ENCODE measurements at regions not wholly inside any gene's neighbourhood (a gene's known extent, or its start where the extent isn't known, plus 50 kb on each side); places are given as distances from the start of the nearest gene placed in this dataset.

DNA sequence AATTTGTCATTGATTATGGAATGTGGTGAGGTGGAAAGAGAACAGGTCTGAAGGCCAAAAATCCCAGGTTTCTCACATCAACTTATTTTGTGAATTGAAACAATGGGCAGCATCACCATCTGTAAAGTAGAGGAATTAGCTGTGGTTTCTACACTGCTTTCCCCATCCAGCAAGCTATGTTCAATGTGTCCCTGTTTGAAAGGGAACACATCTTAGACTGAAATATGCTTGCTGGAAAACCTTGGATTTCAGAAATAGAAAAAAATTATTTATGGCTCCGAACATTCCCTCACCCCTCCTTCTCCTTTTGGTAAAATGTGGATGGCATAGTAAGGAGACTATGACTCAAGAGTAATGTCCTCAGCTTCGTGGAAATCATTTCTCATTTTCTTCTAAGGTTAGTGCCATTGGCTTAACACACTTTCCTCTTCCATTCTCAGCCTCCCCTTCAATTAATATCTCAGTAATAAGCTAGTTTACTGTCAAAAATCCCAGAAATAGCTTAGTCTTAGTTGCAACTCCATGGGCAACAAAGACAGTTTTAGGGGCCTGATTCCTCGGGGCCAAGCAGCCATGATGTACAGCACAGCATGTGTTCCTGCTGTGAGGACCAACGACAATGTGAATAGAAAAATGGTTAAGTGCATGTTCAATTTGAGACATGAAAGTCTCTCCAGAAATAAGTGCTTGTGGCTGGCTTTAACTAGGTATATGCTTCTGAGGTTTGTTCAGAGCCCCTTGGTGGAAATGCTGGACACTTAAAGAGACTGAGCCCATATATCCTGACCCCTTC lies 205.8 kb upstream of the SLC38A2 start:
- peaks cover 6% of the 10 kb centered on the region for H3K4me1 ChIP-seq
- no peak for TF ChIP-seq POLR2A (IDR thresholded peaks at IDR 0.05)
- TF ChIP-seq, protein P1, sequence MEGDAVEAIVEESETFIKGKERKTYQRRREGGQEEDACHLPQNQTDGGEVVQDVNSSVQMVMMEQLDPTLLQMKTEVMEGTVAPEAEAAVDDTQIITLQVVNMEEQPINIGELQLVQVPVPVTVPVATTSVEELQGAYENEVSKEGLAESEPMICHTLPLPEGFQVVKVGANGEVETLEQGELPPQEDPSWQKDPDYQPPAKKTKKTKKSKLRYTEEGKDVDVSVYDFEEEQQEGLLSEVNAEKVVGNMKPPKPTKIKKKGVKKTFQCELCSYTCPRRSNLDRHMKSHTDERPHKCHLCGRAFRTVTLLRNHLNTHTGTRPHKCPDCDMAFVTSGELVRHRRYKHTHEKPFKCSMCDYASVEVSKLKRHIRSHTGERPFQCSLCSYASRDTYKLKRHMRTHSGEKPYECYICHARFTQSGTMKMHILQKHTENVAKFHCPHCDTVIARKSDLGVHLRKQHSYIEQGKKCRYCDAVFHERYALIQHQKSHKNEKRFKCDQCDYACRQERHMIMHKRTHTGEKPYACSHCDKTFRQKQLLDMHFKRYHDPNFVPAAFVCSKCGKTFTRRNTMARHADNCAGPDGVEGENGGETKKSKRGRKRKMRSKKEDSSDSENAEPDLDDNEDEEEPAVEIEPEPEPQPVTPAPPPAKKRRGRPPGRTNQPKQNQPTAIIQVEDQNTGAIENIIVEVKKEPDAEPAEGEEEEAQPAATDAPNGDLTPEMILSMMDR (IDR thresholded peaks at IDR 0.05): no peak
- no peaks in the 10 kb centered on the region for H3K27me3 ChIP-seq
- no peak overlapping the region for H3K27ac ChIP-seq
- intact Hi-C loops (cut with DNase I): no loop called here
- no peak overlapping the region for H3K4me3 ChIP-seq
- 89 to 93% methylated on average over 4 of the region's 4 CpGs for WGBS, 2 donors
- no peak for DNase-seq
- ATAC-seq: no peak
- H3K9me3 ChIP-seq: no peaks in the 10 kb centered on the region
- H3K36me3 ChIP-seq (replicated peaks in 1 of 2; ENCODE audit: insufficient read depth in 1 of 2, low read depth in 2 of 2): no peaks in the 10 kb centered on the region

DNA sequence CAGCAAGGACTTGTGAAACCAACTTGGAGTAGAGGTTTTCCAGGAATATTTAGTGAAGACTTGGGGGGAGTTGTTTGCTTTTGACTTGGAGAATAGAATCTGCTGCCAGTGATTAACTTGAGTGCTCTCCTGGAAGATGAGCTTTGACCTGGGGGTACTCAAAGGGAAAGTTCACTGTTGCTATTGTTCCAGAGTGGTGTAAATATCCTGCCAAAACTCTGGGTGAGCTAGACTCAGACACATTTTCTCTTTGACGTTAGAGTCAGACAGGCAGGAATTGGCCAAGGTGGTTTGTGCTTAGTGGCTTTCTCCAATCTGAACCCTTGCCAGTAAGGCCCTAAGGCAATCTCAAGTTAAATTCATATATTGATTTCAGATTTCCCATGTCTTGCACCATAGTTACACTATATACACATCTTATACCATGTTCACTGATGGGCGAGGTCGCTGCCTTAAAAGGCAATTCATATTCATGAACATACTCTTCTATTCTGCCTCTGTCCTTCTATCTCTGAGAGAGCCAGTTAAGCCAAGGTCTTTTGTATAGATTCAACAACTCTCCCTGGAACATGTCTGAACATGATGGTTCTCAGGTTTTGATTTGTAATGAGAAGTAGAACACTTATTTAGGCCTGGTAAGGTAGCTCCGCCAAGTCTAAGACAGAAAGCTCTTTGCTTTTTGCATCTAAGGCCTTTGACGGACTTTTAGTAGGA lies 204.6 kb upstream of the SLC38A2 start:
- Histone ChIP-seq H3K4me3 (no peak overlapping the region), H3K27me3 (no peaks in the 10 kb centered on the region), H3K9me3 (no peaks in the 10 kb centered on the region), H3K27ac (no peak overlapping the region), H3K36me3 (replicated peaks in 1 of 2; ENCODE audit: insufficient read depth in 1 of 2, low read depth in 2 of 2) (no peaks in the 10 kb centered on the region), H3K4me1 (peaks cover 6% of the 10 kb centered on the region)
- DNase-seq: no peak
- 91 to 100% methylated on average over 5 of the region's 5 CpGs for WGBS, 2 donors
- TF ChIP-seq POLR2A (IDR thresholded peaks at IDR 0.05): no peak
- TF ChIP-seq, protein P1 (IDR thresholded peaks at IDR 0.05): no peak
- ATAC-seq: no peak
- intact Hi-C loops (cut with DNase I): no loop called here

DNA sequence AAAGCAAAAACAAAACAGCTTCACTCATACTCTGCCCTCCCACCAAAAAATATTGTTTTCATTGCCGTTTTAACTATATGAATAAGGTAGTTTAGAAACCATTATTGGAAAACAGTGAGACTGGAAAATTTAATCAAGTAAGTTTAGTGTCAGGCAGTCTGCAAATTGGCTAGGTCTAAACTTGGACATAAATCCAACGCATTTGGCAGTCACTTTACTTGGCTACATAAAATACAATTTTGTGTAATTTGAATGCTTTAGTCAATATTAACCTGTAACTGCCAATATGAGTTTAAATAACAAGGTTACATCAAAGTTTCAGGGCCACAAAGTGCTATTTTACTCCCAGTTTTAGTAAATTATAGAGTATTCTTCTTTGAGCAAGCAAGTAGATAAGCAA lies 202.3 kb upstream of the SLC38A2 start:
- 37 to 48% methylated on average over 2 of the region's 2 CpGs for WGBS, 2 donors
- DNase-seq: no peak
- ATAC-seq: no peak
- Histone ChIP-seq H3K27me3 (no peaks in the 10 kb centered on the region), H3K4me1 (peaks cover 6% of the 10 kb centered on the region), H3K4me3 (no peak overlapping the region), H3K36me3 (replicated peaks in 1 of 2; ENCODE audit: insufficient read depth in 1 of 2, low read depth in 2 of 2) (no peaks in the 10 kb centered on the region), H3K9me3 (no peaks in the 10 kb centered on the region), H3K27ac (no peak overlapping the region)
- TF ChIP-seq POLR2A (IDR thresholded peaks at IDR 0.05): no peak
- TF ChIP-seq, protein P1 (IDR thresholded peaks at IDR 0.05): no peak
- intact Hi-C loops (cut with DNase I): no loop called here

DNA sequence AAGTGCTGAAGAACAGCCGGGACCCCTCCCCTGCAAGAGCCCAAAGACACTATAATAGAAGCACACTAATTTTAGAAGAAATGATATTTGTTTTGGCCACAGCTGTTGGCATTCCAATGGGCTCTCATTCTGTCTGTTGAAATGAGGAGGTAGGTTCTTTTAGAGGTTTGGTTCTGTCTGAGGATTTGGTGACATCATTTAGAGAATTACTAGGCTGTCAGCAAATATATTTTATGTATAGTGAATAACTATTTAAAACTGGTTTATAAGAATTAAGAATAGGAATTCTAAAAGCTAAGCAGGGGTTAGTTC lies 200.7 kb upstream of the SLC38A2 start:
- ATAC-seq: no peak
- TF ChIP-seq, protein P1 (IDR thresholded peaks at IDR 0.05): no peak
- TF ChIP-seq POLR2A (IDR thresholded peaks at IDR 0.05): no peak
- WGBS, 2 donors: 82 to 86% methylated on average over 1 of the region's 1 CpG
- Histone ChIP-seq H3K27me3 (no peaks in the 10 kb centered on the region), H3K9me3 (no peaks in the 10 kb centered on the region), H3K36me3 (replicated peaks in 1 of 2; ENCODE audit: insufficient read depth in 1 of 2, low read depth in 2 of 2) (no peaks in the 10 kb centered on the region), H3K4me3 (no peak overlapping the region), H3K27ac (no peak overlapping the region), H3K4me1 (no peaks in the 10 kb centered on the region)
- no peak for DNase-seq
- intact Hi-C loops (cut with DNase I): no loop called here

Data from body of pancreas (tissue), 4 donors.